Muscle of arm (tissue), 1 donor: ENCODE measurements at regions not wholly inside any gene's neighbourhood (a gene's known extent, or its start where the extent isn't known, plus 50 kb on each side); places are given as distances from the start of the nearest gene placed in this dataset.

ENCODE experiments used
- DNase-seq: peaks from one replicate; pipeline ENCODE4 v3.0.0-alpha.2; 2013

- DNase-seq, result no peak
Observed at GRCh38 chr4:36394352-36394903, 113.0 kb downstream of the DTHD1 start.

- peak; percentile 14 for DNase-seq
Observed at GRCh38 chr4:36399762-36400353, 118.4 kb downstream of the DTHD1 start.

GRCh38 chr4:36402008-36402758 lies 120.8 kb downstream of the DTHD1 start:
- DNase-seq, result no peak

GRCh38 chr4:36411338-36411737 lies 129.9 kb downstream of the DTHD1 start:
- no peak for DNase-seq

- DNase-seq, result no peak
Observed at GRCh38 chr4:36414248-36414647, 132.8 kb downstream of the DTHD1 start.

GRCh38 chr4:36417146-36417545 lies 135.7 kb downstream of the DTHD1 start:
- DNase-seq, result no peak

- no peak for DNase-seq
Observed at GRCh38 chr4:36420111-36420679, 138.8 kb downstream of the DTHD1 start.

- no peak for DNase-seq
Observed at GRCh38 chr4:36422607-36423006, 141.2 kb downstream of the DTHD1 start.

GRCh38 chr4:36426741-36427140 lies 145.3 kb downstream of the DTHD1 start:
- DNase-seq, result no peak

- no peak for DNase-seq
Observed at GRCh38 chr4:36427696-36428095, 146.3 kb downstream of the DTHD1 start.

GRCh38 chr4:36432586-36432985 lies 151.2 kb downstream of the DTHD1 start:
- no peak for DNase-seq

GRCh38 chr4:36439556-36439955 lies 158.1 kb downstream of the DTHD1 start:
- DNase-seq, result no peak

- no peak for DNase-seq
Observed at GRCh38 chr4:36445480-36445879, 164.1 kb downstream of the DTHD1 start.

GRCh38 chr4:36446275-36446674 lies 164.9 kb downstream of the DTHD1 start:
- no peak for DNase-seq

- DNase-seq, result no peak
Observed at GRCh38 chr4:36461344-36461743, 179.9 kb downstream of the DTHD1 start.

GRCh38 chr4:36467670-36468069 lies 186.3 kb downstream of the DTHD1 start:
- no peak for DNase-seq

- DNase-seq, result no peak
Observed at GRCh38 chr4:36471903-36472302, 190.5 kb downstream of the DTHD1 start.

GRCh38 chr4:36476135-36476534 lies 194.7 kb downstream of the DTHD1 start:
- no peak for DNase-seq

GRCh38 chr4:36477861-36478260 lies 196.4 kb downstream of the DTHD1 start:
- DNase-seq, result peak; percentile 7

GRCh38 chr4:36485885-36486284 lies 204.5 kb downstream of the DTHD1 start:
- DNase-seq, result no peak

GRCh38 chr4:36489798-36490197 lies 208.4 kb downstream of the DTHD1 start:
- DNase-seq, result no peak

- DNase-seq, result no peak
Observed at GRCh38 chr4:36492041-36492440, 210.6 kb downstream of the DTHD1 start.

GRCh38 chr4:36492590-36492989 lies 211.2 kb downstream of the DTHD1 start:
- DNase-seq, result no peak
